Bronchial epithelial cell (primary cell): ENCODE measurements at regions not wholly inside any gene's neighbourhood (a gene's known extent, or its start where the extent isn't known, plus 50 kb on each side); places are given as distances from the start of the nearest gene placed in this dataset.

Source experiments
- DNase-seq: peaks from one replicate; pipeline ENCODE4 v3.0.0-alpha.2; 2010; ENCODE audit warnings: low read depth
- FAIRE-seq: peaks from 2 replicates; lab custom pipeline; 2011; peaks lifted over from hg19 to GRCh38; lab: Jason Lieb, UNC
- H3K27me3 ChIP-seq: 2 replicates; pipeline ENCODE4 v1.5.1; 2011; ENCODE audit warnings: low read length; ENCODE audit not compliant: control insufficient read depth, insufficient read depth
- H3K36me3 ChIP-seq: 2 replicates; pipeline ENCODE4 v1.5.1; 2011; ENCODE audit warnings: low read length; ENCODE audit not compliant: control insufficient read depth, insufficient read depth
- H3K4me3 ChIP-seq: 2 replicates; pipeline ENCODE4 v1.5.1; 2011; ENCODE audit warnings: mild to moderate bottlenecking, low read depth, low read length, control low read depth
- TF ChIP-seq, protein P1 (sequence below): IDR thresholded peaks from 2 replicates; pipeline ENCODE4 v1.5.1; 2011; ENCODE audit warnings: mild to moderate bottlenecking, moderate library complexity, low read length, control low read depth, inconsistent platforms; ENCODE audit not compliant: insufficient read depth, severe bottlenecking

GRCh38 chr14:94884616-94885230 is 114.8 kb upstream of the GSC start:
- FAIRE-seq (no peak), DNase-seq (no peak)
- TF ChIP-seq, protein P1, sequence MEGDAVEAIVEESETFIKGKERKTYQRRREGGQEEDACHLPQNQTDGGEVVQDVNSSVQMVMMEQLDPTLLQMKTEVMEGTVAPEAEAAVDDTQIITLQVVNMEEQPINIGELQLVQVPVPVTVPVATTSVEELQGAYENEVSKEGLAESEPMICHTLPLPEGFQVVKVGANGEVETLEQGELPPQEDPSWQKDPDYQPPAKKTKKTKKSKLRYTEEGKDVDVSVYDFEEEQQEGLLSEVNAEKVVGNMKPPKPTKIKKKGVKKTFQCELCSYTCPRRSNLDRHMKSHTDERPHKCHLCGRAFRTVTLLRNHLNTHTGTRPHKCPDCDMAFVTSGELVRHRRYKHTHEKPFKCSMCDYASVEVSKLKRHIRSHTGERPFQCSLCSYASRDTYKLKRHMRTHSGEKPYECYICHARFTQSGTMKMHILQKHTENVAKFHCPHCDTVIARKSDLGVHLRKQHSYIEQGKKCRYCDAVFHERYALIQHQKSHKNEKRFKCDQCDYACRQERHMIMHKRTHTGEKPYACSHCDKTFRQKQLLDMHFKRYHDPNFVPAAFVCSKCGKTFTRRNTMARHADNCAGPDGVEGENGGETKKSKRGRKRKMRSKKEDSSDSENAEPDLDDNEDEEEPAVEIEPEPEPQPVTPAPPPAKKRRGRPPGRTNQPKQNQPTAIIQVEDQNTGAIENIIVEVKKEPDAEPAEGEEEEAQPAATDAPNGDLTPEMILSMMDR, result no peak
- Histone ChIP-seq H3K36me3 (no peaks in the 10 kb centered on the region), H3K4me3 (no peak overlapping the region), H3K27me3 (no peaks in the 10 kb centered on the region)

DNA sequence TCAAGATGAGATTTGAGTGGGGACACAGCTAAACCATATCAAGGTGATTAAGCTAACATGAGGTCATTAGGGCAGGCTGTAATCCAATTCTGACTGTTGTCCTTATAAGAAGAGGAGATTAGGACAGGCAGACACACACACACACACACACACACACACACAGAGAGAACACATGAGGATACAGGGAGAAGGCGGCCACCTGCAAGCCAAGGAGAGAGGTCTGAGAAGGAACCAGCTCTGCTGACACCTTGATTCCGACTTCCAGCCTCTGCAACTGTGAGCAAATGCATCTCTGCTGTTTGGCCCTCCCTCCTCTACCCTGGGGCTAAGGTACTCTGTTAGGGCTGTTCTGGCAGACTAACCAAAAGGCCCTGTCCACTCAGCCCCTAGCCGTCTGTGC is 112.5 kb upstream of the GSC start:
- Histone ChIP-seq H3K36me3 (no peaks in the 10 kb centered on the region), H3K27me3 (no peaks in the 10 kb centered on the region), H3K4me3 (no peak overlapping the region)
- no peak for FAIRE-seq
- DNase-seq, result no peak
- TF ChIP-seq, protein P1, result no peak

- FAIRE-seq (no peak), DNase-seq (no peak)
- TF ChIP-seq, protein P1, result no peak
- H3K36me3 ChIP-seq, result no peaks in the 10 kb centered on the region
- H3K27me3 ChIP-seq, result no peaks in the 10 kb centered on the region
- no peak overlapping the region for H3K4me3 ChIP-seq
These were observed 111.0 kb upstream of the GSC start for GRCh38 chr14:94880876-94881275.

GRCh38 chr14:94880106-94880505 is 110.2 kb upstream of the GSC start:
- H3K4me3 ChIP-seq, result no peak overlapping the region
- no peak for DNase-seq
- no peak for FAIRE-seq
- TF ChIP-seq, protein P1, result no peak
- H3K27me3 ChIP-seq, result no peaks in the 10 kb centered on the region
- no peaks in the 10 kb centered on the region for H3K36me3 ChIP-seq

- no peak for FAIRE-seq
- no peak overlapping the region for H3K4me3 ChIP-seq
- no peaks in the 10 kb centered on the region for H3K27me3 ChIP-seq
- TF ChIP-seq, protein P1, result no peak
- no peak for DNase-seq
- no peaks in the 10 kb centered on the region for H3K36me3 ChIP-seq
These were observed 109.6 kb upstream of the GSC start for GRCh38 chr14:94879537-94879936.

GRCh38 chr14:94876306-94876705 is 106.4 kb upstream of the GSC start:
- no peaks in the 10 kb centered on the region for H3K36me3 ChIP-seq
- TF ChIP-seq, protein P1, result no peak
- FAIRE-seq (no peak), DNase-seq (no peak)
- H3K4me3 ChIP-seq, result no peak overlapping the region
- no peaks in the 10 kb centered on the region for H3K27me3 ChIP-seq
